ENCODE measurements at regions not wholly inside any gene's neighbourhood (a gene's known extent, or its start where the extent isn't known, plus 50 kb on each side); places are given as distances from the start of the nearest gene placed in this dataset.
"Not testable (repeated sequence)": the region's sequence is repeated elsewhere in the genome, so short reads cannot be mapped to it uniquely, and the experiment has no call there.

DNA sequence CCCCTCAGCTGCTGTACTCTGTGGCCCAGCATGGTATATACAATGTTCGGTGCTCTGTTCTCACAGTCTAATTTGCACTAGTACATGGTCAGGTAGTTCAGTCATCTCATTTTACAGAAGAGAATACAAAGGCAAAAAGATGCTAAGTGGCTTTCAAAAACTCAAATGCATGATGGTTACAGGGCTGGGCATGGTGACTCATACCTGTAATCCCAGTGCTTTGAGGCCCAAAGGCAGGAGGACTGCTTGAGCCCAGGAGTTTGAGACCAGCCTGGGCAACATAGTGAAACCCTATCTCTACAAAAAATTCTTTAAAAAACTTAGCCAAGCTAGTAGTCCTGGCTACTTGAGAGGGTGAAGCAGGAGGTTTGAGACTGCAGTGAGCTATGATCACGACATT, 210.5 kb upstream of the KIT start:
- TF ChIP-seq, protein P1, sequence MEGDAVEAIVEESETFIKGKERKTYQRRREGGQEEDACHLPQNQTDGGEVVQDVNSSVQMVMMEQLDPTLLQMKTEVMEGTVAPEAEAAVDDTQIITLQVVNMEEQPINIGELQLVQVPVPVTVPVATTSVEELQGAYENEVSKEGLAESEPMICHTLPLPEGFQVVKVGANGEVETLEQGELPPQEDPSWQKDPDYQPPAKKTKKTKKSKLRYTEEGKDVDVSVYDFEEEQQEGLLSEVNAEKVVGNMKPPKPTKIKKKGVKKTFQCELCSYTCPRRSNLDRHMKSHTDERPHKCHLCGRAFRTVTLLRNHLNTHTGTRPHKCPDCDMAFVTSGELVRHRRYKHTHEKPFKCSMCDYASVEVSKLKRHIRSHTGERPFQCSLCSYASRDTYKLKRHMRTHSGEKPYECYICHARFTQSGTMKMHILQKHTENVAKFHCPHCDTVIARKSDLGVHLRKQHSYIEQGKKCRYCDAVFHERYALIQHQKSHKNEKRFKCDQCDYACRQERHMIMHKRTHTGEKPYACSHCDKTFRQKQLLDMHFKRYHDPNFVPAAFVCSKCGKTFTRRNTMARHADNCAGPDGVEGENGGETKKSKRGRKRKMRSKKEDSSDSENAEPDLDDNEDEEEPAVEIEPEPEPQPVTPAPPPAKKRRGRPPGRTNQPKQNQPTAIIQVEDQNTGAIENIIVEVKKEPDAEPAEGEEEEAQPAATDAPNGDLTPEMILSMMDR (IDR thresholded peaks at IDR 0.05; ENCODE audit: insufficient read depth, missing control alignments), result no peak
- no peak for DNase-seq (ENCODE audit: insufficient read length, low spot score)
- no peak for FAIRE-seq

DNA sequence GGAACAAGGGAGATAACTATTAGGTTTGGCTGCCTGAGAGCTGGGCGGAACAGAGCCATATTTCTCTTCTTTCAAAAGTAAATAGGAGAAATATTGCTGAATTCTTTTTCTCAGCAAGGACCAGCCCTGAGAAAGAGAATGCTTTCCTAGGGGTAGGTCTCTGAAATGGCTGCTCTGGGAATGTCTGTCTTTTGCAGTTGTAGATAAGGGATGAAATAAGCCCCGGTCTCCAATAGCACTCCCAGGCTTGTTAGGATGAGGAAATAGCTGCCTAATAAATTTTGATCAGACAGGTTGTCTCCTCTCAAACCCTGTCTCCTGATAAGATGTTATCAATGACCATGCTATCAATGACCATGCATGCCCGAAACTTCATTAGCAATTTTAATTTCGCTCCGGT, 207.8 kb upstream of the KIT start:
- no peak for FAIRE-seq
- TF ChIP-seq, protein P1 (IDR thresholded peaks at IDR 0.05; ENCODE audit: insufficient read depth, missing control alignments), result no peak

DNA sequence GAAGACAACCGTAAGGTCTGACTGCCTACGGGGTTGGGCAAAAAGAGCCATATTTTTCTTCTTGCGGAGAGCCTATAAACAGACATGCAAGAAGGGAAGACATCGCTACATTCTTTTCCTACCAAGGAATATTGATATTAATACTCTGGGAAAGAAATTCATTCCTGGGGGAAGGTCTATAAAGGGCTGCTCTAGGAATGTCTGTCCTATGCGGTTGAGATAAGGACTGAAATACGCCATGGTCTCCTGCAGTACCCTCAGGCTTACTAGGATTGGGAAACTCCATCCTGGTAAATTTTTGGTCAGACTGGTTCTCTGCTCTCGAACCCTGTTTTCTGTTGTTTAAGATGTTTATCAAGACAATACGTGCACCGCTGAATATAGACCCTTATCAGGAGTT, 190.8 kb upstream of the KIT start:
- DNase-seq (ENCODE audit: insufficient read length, low spot score); FAIRE-seq: not testable (repeated sequence)

More for the DNA sequence above, 207.8 kb upstream of the KIT start:
- no peak for DNase-seq (ENCODE audit: insufficient read length, low spot score)

DNA sequence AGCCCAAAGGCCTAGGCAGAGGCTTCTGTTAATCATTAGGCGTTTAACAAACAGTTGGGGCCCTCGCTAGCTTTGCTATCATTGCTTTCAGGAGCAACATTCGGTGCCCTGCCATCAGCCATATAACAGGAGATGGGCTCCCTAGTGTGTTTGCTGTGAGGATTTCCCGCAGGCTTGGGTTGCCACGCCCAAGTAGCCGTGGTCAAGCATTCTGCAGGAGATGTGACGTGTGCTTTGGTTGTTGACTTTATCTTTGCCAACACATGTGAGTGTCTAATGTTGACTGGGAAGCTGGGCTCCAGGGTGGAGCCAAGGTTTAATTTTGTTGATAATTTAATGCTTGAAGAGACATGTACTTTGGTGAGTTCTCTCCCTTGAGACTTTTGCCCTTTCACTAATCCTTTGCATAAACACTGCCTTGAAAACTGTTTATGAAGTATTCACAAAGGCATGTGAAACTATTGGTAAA, 184.6 kb upstream of the KIT start:
- TF ChIP-seq, protein P1 (IDR thresholded peaks at IDR 0.05; ENCODE audit: insufficient read depth, missing control alignments), result no peak
- DNase-seq (ENCODE audit: insufficient read length, low spot score) (no peak), FAIRE-seq (no peak)

DNA sequence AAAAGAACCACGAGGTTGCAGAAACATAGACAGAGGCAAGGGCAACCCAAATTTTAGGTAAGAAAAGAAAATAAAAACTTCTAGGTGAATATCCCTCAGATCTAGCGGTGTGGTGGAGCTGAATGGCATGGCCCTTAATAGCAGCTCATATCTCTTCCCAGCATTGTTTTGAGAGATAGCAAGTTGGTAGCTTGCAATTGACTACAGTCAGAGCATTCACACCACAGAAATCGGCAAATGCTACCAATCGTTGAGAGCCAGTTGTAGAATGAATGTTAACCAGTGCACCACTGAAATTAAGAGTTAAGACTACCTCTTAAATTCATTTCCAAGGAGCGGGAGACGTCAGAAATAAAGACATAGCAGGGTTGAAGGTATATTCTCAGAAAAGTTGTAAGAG, 184.0 kb upstream of the KIT start:
- FAIRE-seq, result no peak
- TF ChIP-seq, protein P1 (IDR thresholded peaks at IDR 0.05; ENCODE audit: insufficient read depth, missing control alignments), result no peak
- DNase-seq (ENCODE audit: insufficient read length, low spot score), result no peak

DNA sequence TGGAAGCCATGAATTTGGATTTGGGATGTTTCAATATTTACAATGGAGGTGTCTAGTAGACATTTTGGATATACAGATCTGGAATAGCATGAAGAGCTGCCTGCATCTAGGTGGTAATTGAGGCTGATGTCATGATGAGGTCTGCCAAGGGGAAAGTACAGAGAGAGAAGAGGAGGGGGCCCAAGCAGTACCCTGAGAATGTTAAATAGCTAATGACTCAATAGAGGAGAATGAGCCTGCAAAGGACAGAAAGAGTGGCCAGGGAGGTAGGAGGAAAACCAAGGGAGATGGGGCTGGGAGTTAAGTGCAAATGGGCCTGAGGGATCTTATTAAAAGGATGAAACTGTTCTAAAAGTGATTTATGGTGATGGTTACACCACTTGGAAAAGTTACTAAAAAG, 182.2 kb upstream of the KIT start:
- FAIRE-seq, result no peak
- no peak for DNase-seq (ENCODE audit: insufficient read length, low spot score)
- TF ChIP-seq, protein P1 (IDR thresholded peaks at IDR 0.05; ENCODE audit: insufficient read depth, missing control alignments), result no peak

DNA sequence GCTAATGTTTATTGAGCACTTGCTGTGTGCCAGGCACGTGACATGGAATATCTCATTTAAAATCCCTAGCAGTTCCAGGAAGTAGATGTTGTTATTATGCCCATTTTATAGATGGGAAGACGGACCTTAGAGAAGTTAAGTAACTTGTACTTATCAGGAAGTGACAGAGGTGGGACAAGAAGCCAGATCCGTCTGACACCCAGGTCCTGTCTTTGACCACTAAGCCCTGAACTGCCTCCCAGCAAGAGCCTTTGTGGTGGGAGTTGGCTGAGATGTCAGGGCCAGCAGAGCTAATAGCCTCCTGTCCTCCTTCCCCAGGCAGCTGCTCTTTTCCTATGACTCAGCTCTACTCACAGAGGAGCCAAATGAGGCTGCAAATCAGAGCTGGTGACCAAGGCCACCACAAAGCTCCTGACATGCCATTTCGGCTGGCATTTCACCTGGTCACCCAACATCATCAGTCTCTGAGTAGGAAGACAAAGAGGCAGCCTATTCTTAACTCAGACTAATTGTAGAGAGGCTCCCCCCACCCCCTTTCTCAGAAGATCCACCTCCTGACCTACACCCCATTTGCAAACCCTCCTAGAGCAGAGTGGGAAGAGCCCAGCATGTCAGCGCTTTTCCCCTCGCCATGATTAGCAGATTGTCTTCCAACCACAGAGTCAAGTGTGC, 175.1 kb upstream of the KIT start:
- DNase-seq (ENCODE audit: insufficient read length, low spot score) (no peak), FAIRE-seq (no peak)
- TF ChIP-seq, protein P1 (IDR thresholded peaks at IDR 0.05; ENCODE audit: insufficient read depth, missing control alignments), result no peak

Measured in D721Med (cell line).